Fibroblast of villous mesenchyme (primary cell): ENCODE measurements at regions not wholly inside any gene's neighbourhood (a gene's known extent, or its start where the extent isn't known, plus 50 kb on each side); places are given as distances from the start of the nearest gene placed in this dataset.

ENCODE experiments used
- DNase-seq: peaks from one replicate; pipeline ENCODE4 v3.0.0-alpha.2; 2010; ENCODE audit warnings: low read depth
- H3K4me3 ChIP-seq: 2 replicates; pipeline ENCODE4 v1.5.1; 2011; ENCODE audit warnings: low read depth, mild to moderate bottlenecking, low read length
- TF ChIP-seq, protein P1 (sequence below): IDR thresholded peaks from 2 replicates; pipeline ENCODE4 v1.5.1; 2012; ENCODE audit warnings: low read depth, mild to moderate bottlenecking, low read length; ENCODE audit not compliant: insufficient read depth

DNA sequence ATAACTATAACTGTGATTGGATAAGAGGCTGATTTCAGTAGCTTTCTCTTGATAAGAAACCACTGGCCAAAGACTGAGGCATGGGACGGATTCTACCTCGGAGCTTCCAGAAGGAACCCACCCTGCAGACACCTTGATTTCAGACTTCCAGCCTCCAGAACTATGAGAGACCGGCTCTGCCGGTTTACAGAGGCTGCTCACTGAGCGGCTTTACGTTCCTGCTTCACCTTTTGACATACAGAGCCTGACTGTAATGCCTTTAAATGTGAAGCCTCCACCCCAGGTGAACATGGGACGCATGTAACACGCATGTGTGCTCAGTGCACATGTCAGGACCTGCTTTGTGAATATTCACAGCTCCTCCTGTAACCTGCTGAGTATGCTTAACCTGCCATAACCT, 361.5 kb downstream of the CTTN start:
- no peak for DNase-seq
- TF ChIP-seq, protein P1, sequence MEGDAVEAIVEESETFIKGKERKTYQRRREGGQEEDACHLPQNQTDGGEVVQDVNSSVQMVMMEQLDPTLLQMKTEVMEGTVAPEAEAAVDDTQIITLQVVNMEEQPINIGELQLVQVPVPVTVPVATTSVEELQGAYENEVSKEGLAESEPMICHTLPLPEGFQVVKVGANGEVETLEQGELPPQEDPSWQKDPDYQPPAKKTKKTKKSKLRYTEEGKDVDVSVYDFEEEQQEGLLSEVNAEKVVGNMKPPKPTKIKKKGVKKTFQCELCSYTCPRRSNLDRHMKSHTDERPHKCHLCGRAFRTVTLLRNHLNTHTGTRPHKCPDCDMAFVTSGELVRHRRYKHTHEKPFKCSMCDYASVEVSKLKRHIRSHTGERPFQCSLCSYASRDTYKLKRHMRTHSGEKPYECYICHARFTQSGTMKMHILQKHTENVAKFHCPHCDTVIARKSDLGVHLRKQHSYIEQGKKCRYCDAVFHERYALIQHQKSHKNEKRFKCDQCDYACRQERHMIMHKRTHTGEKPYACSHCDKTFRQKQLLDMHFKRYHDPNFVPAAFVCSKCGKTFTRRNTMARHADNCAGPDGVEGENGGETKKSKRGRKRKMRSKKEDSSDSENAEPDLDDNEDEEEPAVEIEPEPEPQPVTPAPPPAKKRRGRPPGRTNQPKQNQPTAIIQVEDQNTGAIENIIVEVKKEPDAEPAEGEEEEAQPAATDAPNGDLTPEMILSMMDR = no peak
- no peak overlapping the region for H3K4me3 ChIP-seq

DNA sequence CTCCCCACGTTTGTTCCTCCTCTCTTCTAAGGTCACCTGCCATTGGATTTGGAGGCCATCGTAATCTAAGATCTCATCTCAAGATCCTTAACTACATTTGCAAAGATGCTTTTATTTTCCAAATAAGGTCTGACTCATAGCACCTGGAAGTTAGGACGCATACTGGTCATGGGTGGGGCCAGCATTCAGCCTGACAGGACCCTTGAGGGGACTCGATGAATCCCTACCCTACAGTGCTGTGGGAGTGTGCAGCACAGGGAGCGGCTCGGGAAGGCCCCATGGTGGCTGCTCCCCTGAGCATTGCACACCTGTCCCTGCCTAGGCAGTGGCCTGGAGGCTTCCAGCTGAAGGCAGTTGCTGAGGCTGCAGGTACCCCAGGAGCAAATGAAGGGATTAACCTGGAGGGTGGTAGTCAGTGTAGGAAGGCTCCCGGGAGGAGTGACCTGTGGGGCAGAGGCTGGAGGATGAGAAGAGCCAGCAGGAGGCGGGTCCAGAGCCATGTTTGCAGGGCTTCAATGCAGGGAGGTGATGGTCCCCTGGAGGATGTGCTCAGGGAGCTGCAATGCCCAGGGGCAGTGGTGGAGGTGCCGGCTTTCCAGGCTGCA, 362.2 kb downstream of the CTTN start:
- DNase-seq = no peak
- TF ChIP-seq, protein P1 = no peak
- no peak overlapping the region for H3K4me3 ChIP-seq

DNA sequence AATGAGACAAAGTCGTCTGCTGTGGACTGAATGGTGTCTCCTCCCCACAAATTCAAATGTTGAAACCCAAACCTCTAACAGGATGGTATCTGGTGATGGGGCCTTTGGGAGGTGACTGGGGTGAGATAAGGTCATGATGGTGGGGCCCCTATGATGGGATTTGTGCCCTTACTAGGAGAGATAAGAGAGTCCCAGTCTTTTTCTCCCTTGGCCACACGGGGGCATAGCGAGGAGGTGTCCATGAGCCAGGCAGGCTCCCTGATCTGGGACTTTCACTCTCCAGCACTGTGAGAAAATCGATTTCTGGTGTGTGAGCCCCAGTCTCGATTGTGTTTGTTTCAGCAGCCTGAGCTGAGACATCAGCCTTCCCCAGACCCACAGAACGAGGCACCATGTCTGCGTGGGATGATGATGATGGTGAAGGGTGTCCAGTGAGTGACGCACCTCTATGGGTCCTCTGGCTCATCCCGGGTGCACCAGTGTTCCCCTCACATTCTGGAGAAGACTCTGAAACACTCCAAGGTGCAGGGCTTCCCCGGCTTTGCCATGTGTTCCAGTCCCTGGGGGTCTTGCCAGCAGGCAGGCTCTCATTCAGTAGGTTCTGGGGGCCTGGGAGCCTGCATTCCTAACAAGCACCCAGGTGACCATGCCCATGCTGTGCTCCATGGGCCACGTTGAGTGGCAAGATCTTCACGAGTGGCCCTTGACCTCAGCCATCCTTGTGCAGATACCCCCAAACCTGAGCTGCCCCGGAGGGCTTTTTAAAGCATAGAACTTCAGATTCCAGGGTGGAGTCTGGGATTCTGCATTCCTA, 363.0 kb downstream of the CTTN start:
- TF ChIP-seq, protein P1 = no peak
- H3K4me3 ChIP-seq = no peak overlapping the region
- no peak for DNase-seq

DNA sequence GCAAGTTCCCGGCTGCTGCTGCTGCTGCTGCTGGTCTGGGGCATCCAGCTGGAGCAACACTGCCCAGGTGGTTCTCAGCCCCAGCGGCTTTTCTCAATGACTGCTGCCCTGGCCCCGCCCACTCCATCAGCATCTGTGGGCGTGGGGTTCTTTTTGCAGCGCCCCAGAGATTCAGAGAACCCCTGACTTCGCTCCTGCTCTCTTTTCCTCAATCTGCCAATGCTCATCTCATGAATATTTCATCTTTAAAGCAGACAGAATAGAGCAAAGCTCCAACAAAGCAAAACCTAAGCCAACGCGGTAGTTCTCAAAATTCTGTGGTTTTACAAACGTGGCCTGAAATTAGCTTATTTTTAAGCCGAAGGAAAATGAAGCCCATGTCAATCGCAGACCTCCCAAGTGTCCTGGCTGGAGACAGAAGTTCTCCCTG, 363.6 kb downstream of the CTTN start:
- no peak for DNase-seq
- TF ChIP-seq, protein P1 = no peak
- H3K4me3 ChIP-seq = no peak overlapping the region

DNA sequence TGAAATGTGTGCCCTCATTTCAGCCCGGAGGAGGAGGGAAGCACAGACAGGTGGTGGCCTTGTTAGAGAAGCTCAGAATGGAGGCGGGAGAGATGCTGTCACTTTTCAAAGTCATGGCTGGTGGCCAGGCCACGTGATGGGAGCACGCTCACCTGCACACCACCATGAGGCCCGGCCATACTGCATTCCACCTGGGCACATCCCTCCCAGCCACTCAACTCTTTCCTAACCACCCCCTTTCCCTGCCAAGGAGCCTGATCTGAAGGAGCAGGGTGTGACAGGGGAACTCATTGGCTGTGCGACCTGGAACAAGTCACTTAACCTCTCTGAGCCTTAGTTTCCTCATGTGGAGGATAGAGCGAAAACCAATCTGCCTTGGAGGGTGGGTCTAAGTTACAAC, 364.5 kb downstream of the CTTN start:
- no peak for DNase-seq
- TF ChIP-seq, protein P1 = no peak
- H3K4me3 ChIP-seq = no peak overlapping the region

DNA sequence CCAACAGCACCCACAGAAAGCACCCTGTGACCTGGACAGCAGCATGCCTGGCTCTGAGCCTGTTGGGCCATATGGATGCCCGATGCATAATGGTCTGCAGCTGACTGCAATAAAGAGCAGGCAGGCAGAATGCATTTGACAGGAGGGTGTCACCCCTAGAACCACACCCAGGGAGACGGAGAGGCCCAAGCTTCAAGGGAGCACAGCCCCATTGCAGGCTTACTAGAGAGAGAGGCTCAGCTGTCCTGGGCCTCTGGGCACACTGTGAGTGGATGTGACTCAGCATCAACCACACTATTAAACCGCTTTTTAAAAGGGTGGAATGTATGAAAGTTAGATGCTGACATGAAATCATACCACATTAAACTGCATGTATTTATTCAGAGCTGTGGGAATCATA, 365.3 kb downstream of the CTTN start:
- H3K4me3 ChIP-seq = no peak overlapping the region
- DNase-seq = no peak
- TF ChIP-seq, protein P1 = no peak
